Activated CD4-positive, alpha-beta T cell treated with anti-CD3 and anti-CD28 coated beads for 36 hours (primary cell): ENCODE measurements at regions not wholly inside any gene's neighbourhood (a gene's known extent, or its start where the extent isn't known, plus 50 kb on each side); places are given as distances from the start of the nearest gene placed in this dataset.

Experiments
- ATAC-seq: fragments of 200-7000 bp; cut with Tn5 transposase; one replicate; pipeline ENCODE4 v1.10.0; 2021; ENCODE audit warnings: mild to moderate bottlenecking, moderate library complexity
- CTCF ChIA-PET: fragments of 350-600 bp; sonication (Branson Sonifier 250); formaldehyde crosslinking; loops from one replicate; lab custom pipeline; 2021; ENCODE audit warnings: antibody characterized with exemption; lab: Charles Lee
- POLR2A ChIA-PET: fragments of 350-600 bp; sonication (Branson Sonifier 250); formaldehyde crosslinking; loops from one replicate; lab custom pipeline; 2021; ENCODE audit warnings: antibody characterized with exemption, inconsistent platforms; lab: Charles Lee
- DNase-seq: peaks from one replicate; pipeline ENCODE4 v3.0.0-alpha.2; 2020
- H3K27ac Mint-ChIP-seq: one replicate; pipeline ENCODE4 v1.8.0; 2021; ENCODE audit warnings: mixed read lengths
- H3K27me3 Mint-ChIP-seq: one replicate; pipeline ENCODE4 v1.8.0; 2021; ENCODE audit warnings: mixed read lengths
- H3K36me3 Mint-ChIP-seq: one replicate; pipeline ENCODE4 v1.8.0; 2021; ENCODE audit warnings: low read depth, mixed read lengths
- H3K4me1 Mint-ChIP-seq: one replicate; pipeline ENCODE4 v1.8.0; 2021; ENCODE audit warnings: mixed read lengths
- H3K4me3 Mint-ChIP-seq: one replicate; pipeline ENCODE4 v1.8.0; 2021; ENCODE audit warnings: mild to moderate bottlenecking, moderate library complexity, mixed read lengths
- H3K9me3 Mint-ChIP-seq: one replicate; pipeline ENCODE4 v1.8.0; 2021; ENCODE audit warnings: low read depth, mixed read lengths
- intact Hi-C, 2 experiments: fragments of 100-400 bp; cut with DNase I in 1 of 2; cut with micrococcal nuclease in 1 of 2; formaldehyde crosslinking; loops; one replicate each; pipeline versions ENCODE4 v1.14.2 to v1.15.1; 2022 to 2024; cut with DNase I, micrococcal nuclease

DNA sequence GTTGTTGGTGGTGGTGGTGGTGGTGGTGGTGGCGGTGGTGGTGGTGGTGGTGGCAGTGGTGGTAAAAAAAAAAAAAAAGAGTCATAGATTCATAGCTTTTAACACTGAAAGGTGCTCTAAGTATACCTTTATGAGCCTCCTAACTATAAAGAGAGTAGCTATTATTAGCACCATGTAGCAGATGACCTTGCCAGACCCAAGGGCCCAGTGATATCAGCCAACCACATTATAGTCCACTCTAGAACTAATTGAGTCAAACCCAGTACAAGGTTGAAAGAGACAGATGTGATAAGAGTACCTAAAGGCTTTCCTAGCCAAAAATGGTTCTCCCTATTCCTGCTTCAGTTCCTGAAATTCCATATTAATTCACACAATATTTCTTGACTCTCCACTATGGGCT, 245.3 kb downstream of the HACE1 start:
- H3K9me3 Mint-ChIP-seq = no peaks in the 10 kb centered on the region
- no peaks in the 10 kb centered on the region for H3K36me3 Mint-ChIP-seq
- H3K4me3 Mint-ChIP-seq = no peak overlapping the region
- no peak for ATAC-seq
- peaks cover 7% of the 10 kb centered on the region for H3K4me1 Mint-ChIP-seq
- H3K27ac Mint-ChIP-seq = no peak overlapping the region
- intact Hi-C loops = no loop called here
- ChIA-PET CTCF (no interaction called here), POLR2A (no interaction called here)
- no peak for DNase-seq
- H3K27me3 Mint-ChIP-seq = peaks cover 4% of the 10 kb centered on the region

DNA sequence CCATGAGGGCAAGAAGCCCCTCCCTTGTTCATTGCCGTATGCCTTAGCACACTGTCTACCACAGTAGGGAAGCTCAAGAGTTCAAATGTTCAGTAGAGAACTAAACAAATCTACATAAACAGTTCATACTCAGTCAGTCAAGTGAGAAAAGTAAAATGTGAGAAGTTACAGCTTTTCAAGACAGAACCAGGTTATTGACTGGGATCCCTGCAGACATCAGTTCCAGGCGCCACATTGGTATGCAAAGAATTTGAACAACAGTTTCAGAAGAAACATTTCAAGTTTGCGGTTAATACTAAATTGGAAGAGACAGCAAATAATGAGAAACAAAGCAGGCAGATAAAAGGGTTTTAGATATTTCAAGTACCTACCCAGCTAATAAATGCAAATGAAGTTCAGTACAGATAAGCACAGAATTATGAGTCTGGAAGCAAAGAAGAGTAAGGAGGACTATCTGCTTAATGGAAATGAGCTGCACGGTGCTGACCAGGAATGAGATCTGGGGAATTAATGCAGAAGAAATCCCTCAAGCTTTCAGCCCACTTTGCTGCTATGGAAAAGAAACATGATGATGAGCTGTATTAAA, 246.2 kb downstream of the HACE1 start:
- CTCF ChIA-PET = no interaction called here
- peaks cover 7% of the 10 kb centered on the region for H3K4me1 Mint-ChIP-seq
- no peak overlapping the region for H3K4me3 Mint-ChIP-seq
- intact Hi-C loops = no loop called here
- H3K9me3 Mint-ChIP-seq = no peaks in the 10 kb centered on the region
- H3K27ac Mint-ChIP-seq = no peak overlapping the region
- POLR2A ChIA-PET = interaction anchor here (0.6 kb wide), 1 partner anchor 8 kb away, joined by 4 read pairs; no protein-coding TSS in a partner anchor
- peaks cover 4% of the 10 kb centered on the region for H3K27me3 Mint-ChIP-seq
- DNase-seq = no peak
- no peaks in the 10 kb centered on the region for H3K36me3 Mint-ChIP-seq
- ATAC-seq = no peak

DNA sequence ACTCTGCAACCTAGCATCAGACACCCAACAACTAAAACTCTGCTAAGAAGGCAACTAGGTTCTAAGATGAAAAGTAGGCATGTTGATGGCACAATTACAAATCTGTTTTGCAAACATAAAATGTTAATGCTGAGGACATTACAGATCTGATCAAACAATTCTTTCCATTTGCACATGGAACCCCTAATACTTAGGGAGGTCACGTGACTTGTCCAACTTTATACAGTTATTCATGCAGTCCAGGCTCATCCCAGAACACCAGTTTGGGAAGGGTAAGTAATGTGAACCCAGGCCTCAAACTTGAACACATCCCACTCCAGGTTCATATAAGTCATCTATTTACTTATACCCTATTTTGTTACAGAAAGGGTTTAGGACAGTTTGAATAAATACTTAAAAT, 247.2 kb downstream of the HACE1 start:
- H3K4me1 Mint-ChIP-seq = peaks cover 10% of the 10 kb centered on the region
- DNase-seq (no peak), ATAC-seq (no peak)
- H3K4me3 Mint-ChIP-seq = no peak overlapping the region
- H3K27me3 Mint-ChIP-seq = peaks cover 4% of the 10 kb centered on the region
- POLR2A ChIA-PET = no interaction called here
- H3K9me3 Mint-ChIP-seq = no peaks in the 10 kb centered on the region
- CTCF ChIA-PET = no interaction called here
- no peak overlapping the region for H3K27ac Mint-ChIP-seq
- no peaks in the 10 kb centered on the region for H3K36me3 Mint-ChIP-seq
- intact Hi-C loops = no loop called here

DNA sequence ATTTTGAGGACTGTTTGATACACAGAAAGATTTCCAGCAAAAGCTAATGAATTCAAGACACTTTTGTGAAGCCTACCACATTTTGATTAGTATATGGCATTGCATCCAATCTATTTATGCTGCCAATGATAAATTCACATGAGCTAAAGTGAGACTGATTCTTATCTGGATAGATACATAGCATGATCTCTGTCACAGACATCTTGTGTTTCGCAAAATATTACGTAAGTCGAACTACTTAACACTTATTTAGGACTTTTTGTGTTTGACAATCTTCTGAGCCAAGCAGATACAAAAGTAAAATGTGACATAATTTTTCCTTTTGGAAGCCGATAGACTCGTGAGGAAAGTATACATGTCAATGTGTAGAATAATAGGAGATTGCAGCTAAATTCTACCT, 251.6 kb downstream of the HACE1 start:
- Mint-ChIP-seq H3K4me3 (no peak overlapping the region), H3K4me1 (peaks cover 18% of the 10 kb centered on the region), H3K27me3 (peaks cover 4% of the 10 kb centered on the region), H3K9me3 (no peaks in the 10 kb centered on the region), H3K36me3 (no peaks in the 10 kb centered on the region), H3K27ac (peak overlapping the region; percentile 29)
- no peak for ATAC-seq
- POLR2A ChIA-PET = no interaction called here
- CTCF ChIA-PET = no interaction called here
- intact Hi-C loops = loop anchor here in 1 of 2 experiments (5.0 kb wide), 1 partner anchor 179 kb away; no protein-coding TSS in a partner anchor
- no peak for DNase-seq

DNA sequence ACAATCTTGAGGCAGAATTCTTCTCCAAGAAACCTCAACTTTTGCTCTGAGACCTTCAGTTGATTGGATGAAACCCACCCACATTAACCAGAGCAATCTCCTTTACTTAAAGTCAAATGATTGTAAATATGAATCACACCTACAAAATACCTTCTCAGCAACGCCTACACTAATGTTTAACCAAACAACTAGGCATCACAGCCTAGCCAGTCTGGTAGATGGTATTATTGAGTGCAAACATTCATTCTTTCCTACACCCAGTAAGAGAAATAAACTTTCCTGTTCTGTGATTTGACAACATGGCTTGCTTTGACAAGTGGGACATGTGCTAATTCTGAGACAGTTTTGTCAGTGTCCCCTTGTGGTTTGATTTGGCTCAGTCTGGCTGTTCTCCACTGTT, 252.2 kb downstream of the HACE1 start:
- intact Hi-C loops = loop anchor here in 1 of 2 experiments (5.0 kb wide), 1 partner anchor 180 kb away; no protein-coding TSS in a partner anchor
- ATAC-seq = peak; percentile 70
- Mint-ChIP-seq H3K36me3 (no peaks in the 10 kb centered on the region), H3K27me3 (peaks cover 4% of the 10 kb centered on the region), H3K27ac (peak overlapping the region; percentile 29), H3K4me3 (no peak overlapping the region), H3K4me1 (peaks cover 23% of the 10 kb centered on the region), H3K9me3 (no peaks in the 10 kb centered on the region)
- CTCF ChIA-PET = no interaction called here
- POLR2A ChIA-PET = no interaction called here
- DNase-seq = no peak

DNA sequence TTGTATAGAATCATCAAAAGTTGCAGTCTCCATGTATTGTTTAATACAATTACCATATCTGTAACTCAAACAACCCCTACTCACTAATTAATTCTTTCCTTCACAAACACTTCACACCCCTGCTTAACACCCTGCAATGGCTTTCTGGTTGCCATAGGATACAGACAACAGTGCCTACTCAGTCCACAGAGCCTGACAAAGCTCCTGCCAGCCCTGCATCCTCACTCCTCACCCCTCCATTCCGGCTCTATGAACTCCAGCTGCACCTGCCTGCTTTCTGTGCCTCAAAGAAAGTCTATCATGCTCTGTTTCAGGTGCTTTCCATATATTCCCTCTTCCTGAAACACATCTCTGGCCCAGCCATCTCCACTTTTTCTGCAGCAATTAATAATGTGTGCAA, 253.4 kb downstream of the HACE1 start:
- ChIA-PET POLR2A (no interaction called here), CTCF (no interaction called here)
- Mint-ChIP-seq H3K9me3 (no peaks in the 10 kb centered on the region), H3K4me1 (peaks cover 27% of the 10 kb centered on the region), H3K27me3 (peaks cover 2% of the 10 kb centered on the region), H3K36me3 (no peaks in the 10 kb centered on the region), H3K4me3 (no peak overlapping the region), H3K27ac (no peak overlapping the region)
- no peak for DNase-seq
- intact Hi-C loops = loop anchor here in 1 of 2 experiments (5.0 kb wide), 1 partner anchor 181 kb away; no protein-coding TSS in a partner anchor
- no peak for ATAC-seq

GRCh38 chr6:104604685-104605084, 255.0 kb downstream of the HACE1 start:
- H3K4me3 Mint-ChIP-seq = no peak overlapping the region

DNA sequence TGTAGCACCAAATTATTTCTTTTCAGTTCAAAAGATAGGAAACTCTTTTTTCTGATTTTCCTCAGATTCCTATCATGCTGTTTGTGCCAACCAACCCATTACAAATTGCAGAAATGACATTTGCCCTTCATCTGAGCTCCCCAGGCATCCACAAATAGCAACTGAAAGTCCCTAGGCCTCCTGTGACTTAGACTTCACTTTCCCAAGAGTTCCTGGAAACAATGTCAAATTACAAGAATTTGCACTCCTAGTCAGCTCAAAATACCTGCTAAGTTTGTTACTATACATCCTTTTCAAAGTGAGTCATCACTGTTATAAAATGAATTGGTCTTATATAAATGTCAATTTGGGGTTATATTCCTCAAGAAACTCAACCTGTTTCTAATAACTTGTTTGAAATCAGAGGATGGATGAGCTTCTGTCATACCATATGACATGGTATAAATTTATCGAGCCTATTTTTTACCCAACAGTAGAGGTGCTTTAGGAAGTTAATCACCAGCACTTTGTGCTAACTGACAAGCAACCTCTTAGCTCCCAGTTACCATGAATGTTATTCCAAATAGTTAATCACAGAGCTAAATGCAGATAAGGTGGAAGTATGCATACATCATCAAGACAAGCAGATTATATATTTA, 256.5 kb downstream of the HACE1 start:
- Mint-ChIP-seq H3K4me3 (no peak overlapping the region), H3K27me3 (no peaks in the 10 kb centered on the region), H3K27ac (no peak overlapping the region), H3K9me3 (no peaks in the 10 kb centered on the region), H3K36me3 (no peaks in the 10 kb centered on the region), H3K4me1 (peaks cover 27% of the 10 kb centered on the region)
- POLR2A ChIA-PET = no interaction called here
- CTCF ChIA-PET = no interaction called here
- DNase-seq (peak; percentile 17), ATAC-seq (peak; percentile 85)
- intact Hi-C loops = no loop called here

More at GRCh38 chr6:104604685-104605084, 255.0 kb downstream of the HACE1 start:
- DNase-seq = no peak
- ATAC-seq = no peak
- Mint-ChIP-seq H3K36me3 (no peaks in the 10 kb centered on the region), H3K27me3 (no peaks in the 10 kb centered on the region), H3K27ac (no peak overlapping the region), H3K9me3 (no peaks in the 10 kb centered on the region), H3K4me1 (peaks cover 27% of the 10 kb centered on the region)
- POLR2A ChIA-PET = no interaction called here
- intact Hi-C loops = loop anchor here in 1 of 2 experiments (5.0 kb wide), 1 partner anchor 183 kb away; no protein-coding TSS in a partner anchor
- CTCF ChIA-PET = interaction anchor here (0.7 kb wide), 1 partner anchor 66 kb away, joined by 6 read pairs; no protein-coding TSS in a partner anchor

DNA sequence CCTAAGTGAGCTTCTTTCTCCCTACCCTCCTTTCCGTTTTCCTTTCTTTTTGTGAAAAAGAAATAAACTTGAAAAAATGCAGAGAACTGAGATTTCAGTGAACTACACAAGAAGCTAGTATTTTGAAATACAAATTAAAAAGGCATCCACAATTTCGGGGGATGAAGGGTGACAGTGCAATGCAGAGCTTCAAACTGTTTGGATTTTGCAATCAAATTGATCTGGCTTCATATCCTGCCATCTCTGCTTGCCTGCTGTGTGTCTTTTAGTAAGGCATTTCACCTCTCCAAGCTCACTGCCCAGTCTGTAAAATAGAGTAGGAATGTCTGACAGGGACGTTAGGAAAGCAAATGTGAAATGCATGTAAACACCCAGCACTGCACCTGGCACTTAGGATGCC, 258.0 kb downstream of the HACE1 start:
- Mint-ChIP-seq H3K4me1 (peaks cover 17% of the 10 kb centered on the region), H3K9me3 (no peaks in the 10 kb centered on the region), H3K36me3 (no peaks in the 10 kb centered on the region), H3K27ac (no peak overlapping the region), H3K27me3 (no peaks in the 10 kb centered on the region), H3K4me3 (no peak overlapping the region)
- POLR2A ChIA-PET = no interaction called here
- DNase-seq = no peak
- intact Hi-C loops = no loop called here
- CTCF ChIA-PET = interaction anchor here (0.8 to 1.0 kb wide), 2 partner anchors 10 to 188 kb away, joined by 3 to 5 read pairs; no protein-coding TSS in a partner anchor
- ATAC-seq = no peak

DNA sequence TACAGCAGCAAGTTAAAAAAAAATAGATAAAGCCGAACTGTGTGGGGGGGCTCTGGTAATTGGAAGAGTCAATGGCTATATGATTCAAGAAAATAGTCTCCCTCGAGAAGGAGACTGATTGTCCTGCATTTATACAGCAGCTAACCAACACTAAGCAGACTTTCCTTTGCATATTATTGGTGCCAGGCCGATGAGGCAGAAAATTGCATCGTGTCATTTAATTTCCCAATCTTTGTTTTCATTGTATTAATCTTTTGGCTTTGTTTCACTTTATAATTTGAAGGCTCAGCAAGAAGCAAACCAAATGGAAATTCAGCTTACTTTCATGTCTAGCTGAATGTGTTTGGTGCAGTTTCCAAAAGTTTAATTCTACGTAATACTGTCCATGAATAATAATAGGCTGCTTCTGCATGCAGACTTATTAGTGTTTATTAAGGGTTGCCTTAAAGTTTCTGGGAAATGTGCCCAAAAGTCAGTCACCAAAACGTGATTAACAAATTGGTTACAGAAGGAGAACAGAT, 258.5 kb downstream of the HACE1 start:
- Mint-ChIP-seq H3K4me3 (no peak overlapping the region), H3K27me3 (peaks cover 4% of the 10 kb centered on the region), H3K9me3 (no peaks in the 10 kb centered on the region), H3K27ac (no peak overlapping the region), H3K36me3 (no peaks in the 10 kb centered on the region), H3K4me1 (peaks cover 16% of the 10 kb centered on the region)
- CTCF ChIA-PET = interaction anchor here (0.8 to 1.0 kb wide), 2 partner anchors 10 to 189 kb away, joined by 3 to 5 read pairs; no protein-coding TSS in a partner anchor
- ATAC-seq = no peak
- intact Hi-C loops = no loop called here
- no peak for DNase-seq
- POLR2A ChIA-PET = no interaction called here

DNA sequence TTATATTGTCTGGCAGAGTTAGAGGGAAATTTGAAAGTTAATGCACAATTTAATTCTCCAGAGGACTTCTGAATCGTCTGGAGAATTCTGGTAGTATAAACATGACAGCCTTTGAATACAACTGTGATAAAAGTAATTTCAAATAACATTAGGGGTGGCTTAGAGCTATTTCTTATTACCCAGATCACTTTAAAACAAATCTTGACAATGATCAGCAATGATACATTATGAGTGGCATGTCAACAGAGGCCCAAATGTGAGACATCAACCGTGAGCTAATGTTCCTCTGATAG, 259.1 kb downstream of the HACE1 start:
- peaks cover 6% of the 10 kb centered on the region for H3K27me3 Mint-ChIP-seq
- intact Hi-C loops = no loop called here
- no peak for DNase-seq
- ChIA-PET POLR2A (no interaction called here), CTCF (no interaction called here)
- no peak for ATAC-seq
- H3K4me3 Mint-ChIP-seq = no peak overlapping the region
- H3K36me3 Mint-ChIP-seq = no peaks in the 10 kb centered on the region
- H3K4me1 Mint-ChIP-seq = peaks cover 16% of the 10 kb centered on the region
- no peaks in the 10 kb centered on the region for H3K9me3 Mint-ChIP-seq
- no peak overlapping the region for H3K27ac Mint-ChIP-seq
